ENCODE measurements at regions not wholly inside any gene's neighbourhood (a gene's known extent, or its start where the extent isn't known, plus 50 kb on each side); places are given as distances from the start of the nearest gene placed in this dataset.
A peak's percentile ranks its signal among the peaks of the same experiment; 100 is the strongest.

DNA sequence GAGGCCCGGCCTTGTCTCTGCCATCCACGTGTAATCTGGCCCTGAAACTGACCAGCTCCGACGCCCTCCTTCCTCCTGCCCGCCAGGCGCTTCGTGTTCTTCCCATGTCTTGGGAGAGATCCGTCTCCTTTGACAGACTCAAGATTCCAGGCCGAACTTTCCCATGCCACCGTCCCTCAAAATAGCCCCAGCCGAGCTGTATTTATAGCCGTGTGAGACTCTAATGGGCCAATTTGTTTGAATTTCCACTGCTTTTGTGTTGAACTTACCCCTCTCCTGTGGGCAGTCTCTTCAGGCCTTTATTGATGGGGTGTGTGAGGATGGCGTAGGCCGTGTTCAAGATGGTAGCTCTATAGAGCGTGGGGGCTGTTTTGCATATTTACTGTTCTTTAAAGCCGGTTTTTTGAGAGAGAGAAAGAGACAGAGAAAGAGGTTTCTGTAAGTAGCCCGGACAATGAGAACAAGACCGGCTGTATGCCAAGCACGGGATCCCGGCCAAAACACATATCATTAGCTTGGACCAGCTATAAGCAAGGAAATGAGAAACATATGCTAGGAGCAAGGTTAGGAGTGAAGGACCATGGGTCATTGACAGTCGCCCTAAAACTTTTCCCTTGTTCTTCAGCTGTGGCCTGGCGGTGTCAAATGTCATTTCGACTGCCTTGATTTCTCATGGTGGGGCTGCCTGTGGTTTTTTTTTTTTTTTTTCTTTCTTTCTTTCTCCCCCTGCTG lies 124.5 kb upstream of the ZFHX3 start:
- intact Hi-C loops (cut with DNase I) = loop anchor here (10.0 kb wide), 1 partner anchor 98 kb away; no protein-coding TSS in a partner anchor
- no peak for TF ChIP-seq POLR2A (IDR thresholded peaks at IDR 0.05; ENCODE audit: low read depth)
- TF ChIP-seq, protein P1, sequence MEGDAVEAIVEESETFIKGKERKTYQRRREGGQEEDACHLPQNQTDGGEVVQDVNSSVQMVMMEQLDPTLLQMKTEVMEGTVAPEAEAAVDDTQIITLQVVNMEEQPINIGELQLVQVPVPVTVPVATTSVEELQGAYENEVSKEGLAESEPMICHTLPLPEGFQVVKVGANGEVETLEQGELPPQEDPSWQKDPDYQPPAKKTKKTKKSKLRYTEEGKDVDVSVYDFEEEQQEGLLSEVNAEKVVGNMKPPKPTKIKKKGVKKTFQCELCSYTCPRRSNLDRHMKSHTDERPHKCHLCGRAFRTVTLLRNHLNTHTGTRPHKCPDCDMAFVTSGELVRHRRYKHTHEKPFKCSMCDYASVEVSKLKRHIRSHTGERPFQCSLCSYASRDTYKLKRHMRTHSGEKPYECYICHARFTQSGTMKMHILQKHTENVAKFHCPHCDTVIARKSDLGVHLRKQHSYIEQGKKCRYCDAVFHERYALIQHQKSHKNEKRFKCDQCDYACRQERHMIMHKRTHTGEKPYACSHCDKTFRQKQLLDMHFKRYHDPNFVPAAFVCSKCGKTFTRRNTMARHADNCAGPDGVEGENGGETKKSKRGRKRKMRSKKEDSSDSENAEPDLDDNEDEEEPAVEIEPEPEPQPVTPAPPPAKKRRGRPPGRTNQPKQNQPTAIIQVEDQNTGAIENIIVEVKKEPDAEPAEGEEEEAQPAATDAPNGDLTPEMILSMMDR (IDR thresholded peaks at IDR 0.05) = peak in 1 of 3 experiments; percentile 23
- TF ChIP-seq EP300 (IDR thresholded peaks at IDR 0.05) = no peak
- TF ChIP-seq POLR2AphosphoS5 (IDR thresholded peaks at IDR 0.05) = no peak
- H3K36me3 ChIP-seq = no peaks in the 10 kb centered on the region
- peak overlapping the region; percentile 55 to 71 (median 62) for H3K27ac ChIP-seq (replicated peaks in 1 of 4)
- H3K4me3 ChIP-seq = no peak overlapping the region
- no peak for DNase-seq (ENCODE audit: extremely low spot score)
- H3K9me3 ChIP-seq = no peaks in the 10 kb centered on the region
- H3K27me3 ChIP-seq = no peaks in the 10 kb centered on the region
- H3K4me1 ChIP-seq = peaks cover 11 to 25% (median 21%) of the 10 kb centered on the region in 4 donors
- WGBS = 43% methylated on average over 23 of the region's 23 CpGs

DNA sequence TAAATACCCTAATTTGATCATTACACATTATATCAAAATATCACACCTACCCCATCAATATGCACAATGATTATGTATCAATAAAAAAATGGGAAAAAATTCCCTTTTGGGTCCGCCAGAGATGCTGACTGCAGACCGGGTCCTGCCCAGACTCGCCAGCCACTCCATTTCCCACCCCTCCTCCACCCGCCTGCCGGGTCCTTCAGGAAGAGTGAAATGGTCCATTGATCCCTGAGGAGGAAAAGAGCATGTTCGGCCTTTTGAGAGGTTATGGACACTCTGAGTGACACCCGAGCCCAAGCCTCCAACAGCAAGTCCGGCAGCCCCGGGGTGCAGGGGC lies 123.9 kb upstream of the ZFHX3 start:
- intact Hi-C loops (cut with DNase I) = loop anchor here (10.0 kb wide), 1 partner anchor 97 kb away; no protein-coding TSS in a partner anchor
- no peak for TF ChIP-seq POLR2AphosphoS5 (IDR thresholded peaks at IDR 0.05)
- no peak for TF ChIP-seq POLR2A (IDR thresholded peaks at IDR 0.05; ENCODE audit: low read depth)
- TF ChIP-seq, protein P1 (IDR thresholded peaks at IDR 0.05) = no peak
- TF ChIP-seq EP300 (IDR thresholded peaks at IDR 0.05) = no peak
- peak overlapping the region; percentile 55 to 71 (median 62) for H3K27ac ChIP-seq (replicated peaks in 1 of 4)

DNA sequence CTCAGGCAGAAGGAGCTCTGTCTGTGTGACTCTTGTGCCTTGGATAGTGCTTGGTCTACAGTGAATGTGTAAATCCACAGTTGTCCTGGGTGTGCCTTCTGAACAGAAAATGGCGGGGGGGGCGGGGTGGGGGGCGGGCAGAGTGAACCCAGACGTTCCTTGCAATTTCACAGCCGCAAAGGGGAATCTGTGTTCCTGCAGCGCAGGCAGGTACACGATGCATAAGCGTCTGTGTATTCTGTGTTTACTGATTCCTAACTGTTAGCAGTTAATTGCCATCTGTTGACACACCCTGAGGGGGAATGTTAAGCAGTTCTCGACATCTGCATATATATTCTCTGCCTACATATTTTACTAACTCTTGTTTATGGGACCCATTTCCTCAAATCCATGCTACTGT lies 123.5 kb upstream of the ZFHX3 start:
- Histone ChIP-seq H3K9me3 (no peaks in the 10 kb centered on the region), H3K36me3 (no peaks in the 10 kb centered on the region), H3K27me3 (no peaks in the 10 kb centered on the region), H3K4me3 (no peak overlapping the region), H3K4me1 (peaks cover 11 to 27% (median 21%) of the 10 kb centered on the region in 4 donors), H3K27ac (replicated peaks in 1 of 4) (peak overlapping the region in 1 of 4 donors; percentile 55)
- TF ChIP-seq EP300 (IDR thresholded peaks at IDR 0.05) (no peak), POLR2AphosphoS5 (IDR thresholded peaks at IDR 0.05) (no peak), POLR2A (IDR thresholded peaks at IDR 0.05; ENCODE audit: low read depth) (no peak)
- TF ChIP-seq, protein P1 (IDR thresholded peaks at IDR 0.05) = no peak
- intact Hi-C loops (cut with DNase I) = loop anchor here (10.0 kb wide), 1 partner anchor 97 kb away; no protein-coding TSS in a partner anchor
- DNase-seq (ENCODE audit: extremely low spot score) = no peak
- 88% methylated on average over 9 of the region's 9 CpGs for WGBS

More for the DNA sequence above, 123.9 kb upstream of the ZFHX3 start:
- Histone ChIP-seq H3K4me3 (no peak overlapping the region), H3K36me3 (no peaks in the 10 kb centered on the region), H3K27me3 (no peaks in the 10 kb centered on the region), H3K9me3 (no peaks in the 10 kb centered on the region), H3K4me1 (peaks cover 11 to 25% (median 21%) of the 10 kb centered on the region in 4 donors)
- WGBS = 89% methylated on average over 8 of the region's 9 CpGs
- DNase-seq (ENCODE audit: extremely low spot score) = no peak

DNA sequence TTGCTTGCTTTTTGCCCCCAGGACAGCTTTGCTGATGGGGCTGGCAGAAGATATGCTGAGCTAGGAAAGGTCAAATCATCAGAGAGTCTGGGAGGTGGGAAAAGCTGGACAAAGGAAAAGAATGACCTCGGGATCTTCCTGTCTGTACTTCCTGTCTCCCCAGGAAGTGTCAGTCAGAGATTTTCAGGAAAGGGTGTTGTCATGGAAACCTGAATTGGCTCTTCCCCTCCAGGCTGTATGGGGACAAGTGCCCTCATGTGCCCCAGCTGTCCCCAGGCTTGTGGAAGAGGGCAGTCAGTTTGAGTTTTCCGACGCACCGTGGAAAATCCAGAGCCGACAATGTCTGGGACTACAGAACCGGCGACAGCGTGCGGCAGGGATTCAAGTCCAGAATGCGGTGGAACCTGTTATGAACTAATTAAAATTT lies 122.7 kb upstream of the ZFHX3 start:
- intact Hi-C loops (cut with DNase I) = loop anchor here (10.0 kb wide), 1 partner anchor 96 kb away; no protein-coding TSS in a partner anchor
- WGBS = 80% methylated on average over 10 of the region's 10 CpGs

DNA sequence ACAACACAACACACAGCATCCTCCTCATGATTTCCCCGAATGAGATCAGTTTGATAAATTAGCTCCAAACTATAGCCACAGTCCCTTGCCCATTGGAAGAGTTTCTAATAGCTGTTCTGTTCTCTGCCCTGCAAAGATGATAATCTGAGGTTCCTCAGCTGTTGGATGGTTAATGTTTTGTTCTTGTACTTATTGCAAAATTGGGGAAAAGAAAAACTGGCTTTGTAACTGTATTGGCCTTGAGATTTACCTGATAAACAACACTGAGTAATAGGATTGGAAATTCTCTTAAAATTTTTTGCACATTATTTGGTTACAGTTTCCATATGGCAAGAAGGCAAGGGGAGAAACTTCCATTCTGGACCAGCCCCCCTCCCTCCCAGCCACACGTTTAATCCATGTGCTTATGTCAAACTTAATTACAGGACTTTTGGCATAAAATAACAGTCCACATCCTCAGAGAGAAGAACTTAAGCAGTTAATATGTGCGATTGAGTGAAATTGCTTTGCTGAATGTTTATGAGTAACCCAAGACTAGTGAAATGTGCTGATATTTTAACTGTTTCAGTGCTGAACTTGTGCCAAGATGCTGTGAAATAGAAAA lies 119.1 kb upstream of the ZFHX3 start:
- Histone ChIP-seq H3K27me3 (no peaks in the 10 kb centered on the region), H3K4me3 (peak overlapping the region in 3 of 4 donors; percentile 11 to 42 (median 20)), H3K4me1 (peaks cover 2 to 15% (median 5%) of the 10 kb centered on the region in 4 donors), H3K9me3 (no peaks in the 10 kb centered on the region), H3K27ac (replicated peaks in 1 of 4) (peak overlapping the region; percentile 7 to 61 (median 50)), H3K36me3 (no peaks in the 10 kb centered on the region)
- TF ChIP-seq POLR2A (IDR thresholded peaks at IDR 0.05; ENCODE audit: low read depth) (no peak), EP300 (IDR thresholded peaks at IDR 0.05) (no peak), POLR2AphosphoS5 (IDR thresholded peaks at IDR 0.05) (no peak)
- TF ChIP-seq, protein P1 (IDR thresholded peaks at IDR 0.05) = no peak
- WGBS = 31% methylated on average over 3 of the region's 3 CpGs
- intact Hi-C loops (cut with DNase I) = no loop called here
- no peak for DNase-seq (ENCODE audit: extremely low spot score)

More for the DNA sequence above, 122.7 kb upstream of the ZFHX3 start:
- Histone ChIP-seq H3K27ac (replicated peaks in 1 of 4) (peak overlapping the region in 1 of 4 donors; percentile 55), H3K4me1 (peaks cover 11 to 32% (median 21%) of the 10 kb centered on the region in 4 donors), H3K36me3 (no peaks in the 10 kb centered on the region), H3K9me3 (no peaks in the 10 kb centered on the region), H3K4me3 (no peak overlapping the region), H3K27me3 (no peaks in the 10 kb centered on the region)
- TF ChIP-seq POLR2A (IDR thresholded peaks at IDR 0.05; ENCODE audit: low read depth) = no peak
- TF ChIP-seq POLR2AphosphoS5 (IDR thresholded peaks at IDR 0.05) = peak in 1 of 2 donors; percentile 13
- TF ChIP-seq EP300 (IDR thresholded peaks at IDR 0.05) = no peak
- DNase-seq (ENCODE audit: extremely low spot score) = no peak
